H54 (cell line): ENCODE measurements at regions not wholly inside any gene's neighbourhood (a gene's known extent, or its start where the extent isn't known, plus 50 kb on each side); places are given as distances from the start of the nearest gene placed in this dataset.
"Not testable (repeated sequence)": the region's sequence is repeated elsewhere in the genome, so short reads cannot be mapped to it uniquely, and the experiment has no call there.

Source experiments
- DNase-seq: peaks from one replicate; pipeline ENCODE4 v3.0.0; 2011; ENCODE audit warnings: low spot score, mixed read lengths; ENCODE audit not compliant: insufficient read length
- FAIRE-seq: peaks from 3 replicates; lab custom pipeline; 2011; peaks lifted over from hg19 to GRCh38; lab: Jason Lieb, UNC
- POLR2A ChIP-seq: IDR thresholded peaks from 2 replicates; pipeline ENCODE4 v1.6.1; 2011; ENCODE audit warnings: low read depth, mild to moderate bottlenecking, low read length

DNA sequence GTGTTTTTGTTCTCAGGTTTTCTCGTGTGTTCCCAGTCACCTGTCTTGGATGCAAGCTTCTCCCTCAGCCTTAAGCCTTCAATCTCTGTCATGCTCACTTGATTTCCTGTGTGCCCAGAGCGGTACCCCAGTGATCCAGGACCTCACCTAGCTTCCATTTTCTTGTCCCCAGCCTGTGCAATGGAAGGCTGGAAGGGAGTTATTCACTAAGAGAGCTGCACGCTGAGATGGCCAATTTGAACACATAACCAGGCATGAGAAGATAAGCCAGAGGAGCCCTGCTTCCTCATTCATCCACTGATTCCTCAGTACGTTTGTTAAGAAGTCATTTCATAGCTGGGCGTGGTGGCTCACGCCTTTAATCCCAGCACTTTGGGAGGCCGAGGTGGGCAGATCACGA, 130.8 kb upstream of the SERPINE2 start:
- no peak for DNase-seq
- no peak for TF ChIP-seq POLR2A
- FAIRE-seq: no peak

GRCh38 chr2:224167781-224168180, 128.7 kb upstream of the SERPINE2 start:
- not testable (repeated sequence) for DNase-seq, FAIRE-seq

GRCh38 chr2:224166654-224167053, 127.6 kb upstream of the SERPINE2 start:
- TF ChIP-seq POLR2A: no peak
- DNase-seq (no peak), FAIRE-seq (peak; percentile 15)

GRCh38 chr2:224165901-224166319, 126.8 kb upstream of the SERPINE2 start:
- no peak for FAIRE-seq
- DNase-seq: no peak
- no peak for TF ChIP-seq POLR2A

GRCh38 chr2:224163566-224164307, 124.7 kb upstream of the SERPINE2 start:
- DNase-seq: no peak
- TF ChIP-seq POLR2A: no peak
- FAIRE-seq: peak; percentile 38

DNA sequence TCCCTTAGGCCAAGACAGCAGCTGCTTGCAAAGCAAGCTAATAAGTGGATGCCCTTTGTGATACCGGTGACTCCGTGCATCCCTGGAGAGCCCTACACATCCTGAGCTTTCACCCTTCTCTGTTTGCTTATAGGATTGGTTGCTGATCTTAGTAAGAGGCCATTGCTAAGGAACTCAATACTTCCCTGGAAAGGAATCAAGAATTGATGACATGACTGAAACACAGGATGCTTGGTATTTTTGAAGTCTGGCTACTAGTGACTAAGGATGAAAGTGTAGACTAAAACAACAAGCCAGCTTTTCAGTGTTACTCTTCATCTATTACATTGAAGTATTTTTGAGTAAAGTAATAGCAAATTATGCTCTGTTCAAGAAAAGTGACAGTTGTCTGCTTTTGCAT, 123.0 kb upstream of the SERPINE2 start:
- no peak for TF ChIP-seq POLR2A
- FAIRE-seq: no peak
- no peak for DNase-seq

DNA sequence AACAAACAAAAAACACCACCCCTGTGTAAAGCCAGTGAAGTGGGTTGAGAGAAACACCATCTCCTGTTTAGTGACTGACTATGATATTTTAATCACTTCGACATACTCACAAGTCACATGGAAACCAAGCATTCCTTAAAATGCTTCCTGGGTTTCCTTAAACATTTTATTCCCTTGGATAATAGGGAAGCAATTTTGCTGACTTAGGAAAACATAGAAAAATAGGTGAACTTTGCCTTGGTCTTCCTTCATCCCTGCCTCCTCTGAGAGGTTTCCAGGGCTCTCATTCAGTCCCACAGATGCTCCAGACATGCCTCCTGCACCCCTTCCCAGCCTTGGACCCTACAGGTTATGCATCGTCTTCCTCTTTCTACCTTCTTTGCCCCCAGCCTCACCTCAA, 122.6 kb upstream of the SERPINE2 start:
- TF ChIP-seq POLR2A: no peak
- FAIRE-seq (no peak), DNase-seq (no peak)

- TF ChIP-seq POLR2A: no peak
- FAIRE-seq (no peak), DNase-seq (no peak)
Observed at GRCh38 chr2:224160917-224161316, 121.8 kb upstream of the SERPINE2 start.

DNA sequence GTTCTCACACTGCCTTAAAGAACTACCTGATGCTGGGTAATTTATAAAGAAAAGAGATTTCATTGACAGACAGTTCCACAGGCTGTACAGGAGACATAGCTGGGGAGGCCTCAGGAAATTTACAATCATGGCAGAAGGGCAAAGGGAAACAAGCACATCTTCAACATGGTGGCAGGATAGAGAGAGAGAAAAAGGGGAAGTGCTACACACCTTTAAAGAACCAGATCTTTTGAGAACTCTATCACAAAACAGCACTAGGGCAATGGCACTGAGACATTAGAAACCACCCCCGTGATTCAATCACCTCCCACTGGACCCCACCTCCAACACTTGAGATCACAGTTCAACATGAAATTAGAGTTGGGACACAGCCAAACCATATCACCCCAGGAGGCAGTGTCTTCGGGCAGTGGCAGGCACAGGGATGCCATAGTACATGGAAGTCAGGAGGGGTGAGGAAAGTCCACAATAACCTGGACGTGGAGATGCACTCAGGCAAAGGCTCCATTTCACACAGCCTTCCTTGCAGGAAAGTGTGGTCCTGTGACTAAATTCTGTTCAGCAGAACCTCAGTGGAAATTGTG, 120.4 kb upstream of the SERPINE2 start:
- no peak for DNase-seq
- no peak for FAIRE-seq
- no peak for TF ChIP-seq POLR2A

- FAIRE-seq (no peak), DNase-seq (no peak)
- no peak for TF ChIP-seq POLR2A
Observed at GRCh38 chr2:224158831-224159230, 119.7 kb upstream of the SERPINE2 start.

DNA sequence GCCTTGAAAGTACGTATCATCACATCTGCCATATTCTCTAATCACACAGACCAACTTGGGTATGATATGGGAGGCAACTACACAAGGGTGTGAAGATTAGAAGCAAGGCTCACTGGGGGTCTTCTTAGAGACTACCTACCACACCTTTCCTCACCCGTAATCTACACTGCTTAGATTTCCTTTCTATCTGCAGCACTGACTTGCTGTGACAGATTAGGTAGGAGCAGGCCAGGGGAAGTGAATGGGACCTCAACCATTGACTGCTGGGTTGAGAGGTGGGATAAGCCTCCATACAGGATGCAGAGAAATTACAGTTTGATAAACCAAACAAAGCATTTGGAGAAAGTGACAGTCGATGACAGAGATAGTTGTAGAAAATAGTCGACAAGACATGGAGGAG, 119.0 kb upstream of the SERPINE2 start:
- FAIRE-seq: no peak
- DNase-seq: no peak
- no peak for TF ChIP-seq POLR2A

GRCh38 chr2:224157655-224158054, 118.6 kb upstream of the SERPINE2 start:
- no peak for TF ChIP-seq POLR2A
- FAIRE-seq (no peak), DNase-seq (no peak)

DNA sequence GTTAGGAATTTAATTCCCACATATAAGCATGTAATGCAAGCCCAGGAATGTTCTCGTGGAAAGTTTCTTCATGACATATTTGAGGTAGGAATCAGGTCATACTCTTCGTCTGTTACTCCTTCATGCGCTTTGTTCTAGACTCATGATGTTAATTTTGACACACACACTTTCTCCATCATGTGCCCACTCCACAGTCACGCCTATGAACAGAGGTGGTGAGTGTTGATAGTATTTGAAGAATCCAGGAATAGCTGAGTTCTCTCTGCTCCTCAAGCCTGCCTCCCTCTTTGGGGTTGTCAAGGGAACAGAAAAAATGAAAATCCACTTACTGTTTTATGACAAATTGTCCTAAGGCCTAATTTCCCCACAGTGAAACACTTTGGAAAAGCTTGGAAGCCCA, 117.3 kb upstream of the SERPINE2 start:
- FAIRE-seq (no peak), DNase-seq (no peak)
- TF ChIP-seq POLR2A: no peak

DNA sequence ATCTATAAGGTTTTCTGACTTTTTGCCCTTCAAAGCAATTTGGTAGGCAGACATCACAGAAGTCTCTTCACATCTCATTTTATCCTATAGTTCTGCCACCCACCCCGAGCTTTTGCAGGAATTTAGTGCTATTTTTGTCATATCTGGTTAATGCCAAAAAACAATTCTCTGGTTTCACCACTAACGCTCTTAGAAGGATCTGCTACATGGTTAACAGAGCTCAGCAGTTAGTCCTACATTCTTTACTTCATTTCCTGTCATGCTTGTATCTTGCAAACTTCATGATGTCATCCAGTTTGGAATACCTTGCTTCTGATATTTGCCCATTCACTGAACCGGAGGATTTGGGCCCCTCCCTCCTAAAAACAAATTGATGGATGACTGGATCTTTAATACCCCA, 116.8 kb upstream of the SERPINE2 start:
- DNase-seq: no peak
- TF ChIP-seq POLR2A: no peak
- FAIRE-seq: no peak

GRCh38 chr2:224155371-224155770, 116.3 kb upstream of the SERPINE2 start:
- DNase-seq: no peak
- no peak for TF ChIP-seq POLR2A
- FAIRE-seq: no peak
